ENCODE measurements at regions not wholly inside any gene's neighbourhood (a gene's known extent, or its start where the extent isn't known, plus 50 kb on each side); places are given as distances from the start of the nearest gene placed in this dataset.

DNA sequence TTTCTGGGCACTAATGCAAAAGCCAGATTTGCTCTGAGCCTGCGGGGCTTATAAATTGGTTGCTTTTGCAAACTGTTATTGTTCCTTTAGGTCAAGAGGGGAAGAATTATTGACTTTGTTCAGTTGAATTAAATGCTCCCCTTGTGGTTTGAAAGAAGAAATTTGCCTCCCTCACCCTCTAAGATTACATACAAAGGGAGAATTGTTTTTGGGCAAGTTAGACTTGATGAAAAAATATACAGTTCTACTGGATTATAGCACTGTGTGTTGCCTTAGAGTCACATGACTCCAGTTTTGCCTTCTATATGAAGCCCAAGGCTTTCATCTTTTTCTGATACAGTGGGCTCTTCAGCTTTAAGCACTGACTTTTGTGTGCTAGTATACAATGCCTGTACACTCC is 1265.8 kb upstream of the LRRTM3 start:
- TF ChIP-seq, protein P1, sequence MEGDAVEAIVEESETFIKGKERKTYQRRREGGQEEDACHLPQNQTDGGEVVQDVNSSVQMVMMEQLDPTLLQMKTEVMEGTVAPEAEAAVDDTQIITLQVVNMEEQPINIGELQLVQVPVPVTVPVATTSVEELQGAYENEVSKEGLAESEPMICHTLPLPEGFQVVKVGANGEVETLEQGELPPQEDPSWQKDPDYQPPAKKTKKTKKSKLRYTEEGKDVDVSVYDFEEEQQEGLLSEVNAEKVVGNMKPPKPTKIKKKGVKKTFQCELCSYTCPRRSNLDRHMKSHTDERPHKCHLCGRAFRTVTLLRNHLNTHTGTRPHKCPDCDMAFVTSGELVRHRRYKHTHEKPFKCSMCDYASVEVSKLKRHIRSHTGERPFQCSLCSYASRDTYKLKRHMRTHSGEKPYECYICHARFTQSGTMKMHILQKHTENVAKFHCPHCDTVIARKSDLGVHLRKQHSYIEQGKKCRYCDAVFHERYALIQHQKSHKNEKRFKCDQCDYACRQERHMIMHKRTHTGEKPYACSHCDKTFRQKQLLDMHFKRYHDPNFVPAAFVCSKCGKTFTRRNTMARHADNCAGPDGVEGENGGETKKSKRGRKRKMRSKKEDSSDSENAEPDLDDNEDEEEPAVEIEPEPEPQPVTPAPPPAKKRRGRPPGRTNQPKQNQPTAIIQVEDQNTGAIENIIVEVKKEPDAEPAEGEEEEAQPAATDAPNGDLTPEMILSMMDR (IDR thresholded peaks at IDR 0.05; ENCODE audit: low read length): no peak
- no peak for TF ChIP-seq EZH2 (IDR thresholded peaks at IDR 0.05; ENCODE audit: borderline replicate concordance, low read length)
